T-helper 1 cell (primary cell): ENCODE measurements at regions not wholly inside any gene's neighbourhood (a gene's known extent, or its start where the extent isn't known, plus 50 kb on each side); places are given as distances from the start of the nearest gene placed in this dataset.
"Not testable (repeated sequence)": the region's sequence is repeated elsewhere in the genome, so short reads cannot be mapped to it uniquely, and the experiment has no call there.

Experiments used
- DNase-seq, 5 donors: peaks; one replicate each; pipeline ENCODE4 v3.0.0-alpha.2; 2012 to 2020

DNA sequence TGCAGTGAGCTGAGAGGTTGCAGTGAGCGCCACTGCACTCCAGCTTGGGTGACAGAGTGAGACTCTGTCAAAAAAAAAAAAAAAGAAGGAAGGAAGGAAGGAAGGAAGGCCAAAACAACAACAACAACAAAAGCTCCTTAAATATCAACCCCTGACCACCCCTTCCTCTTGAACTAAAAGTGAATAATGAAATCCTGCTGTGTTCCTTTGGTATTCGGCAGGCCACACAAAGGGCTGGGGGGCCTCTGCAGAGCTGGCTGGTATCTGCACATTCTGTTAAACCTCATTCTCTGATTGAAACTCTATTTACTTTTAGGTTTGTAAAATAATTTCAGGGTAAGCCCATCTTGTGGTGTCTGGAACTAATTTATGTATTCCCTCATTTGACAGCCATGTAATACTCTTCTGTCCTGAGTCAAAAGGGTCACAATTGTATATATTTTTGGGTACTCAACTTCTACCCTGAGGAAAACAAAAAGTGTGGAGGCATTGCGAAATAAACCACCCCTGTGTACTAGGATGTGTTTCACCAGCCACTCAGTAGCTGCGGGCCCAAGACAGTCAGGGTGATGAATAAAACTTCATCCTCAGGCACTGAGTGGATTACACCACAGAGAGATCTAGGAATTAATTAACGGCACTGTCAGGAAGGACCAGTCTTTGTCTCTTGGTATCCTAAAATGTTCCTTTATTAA is 446.4 kb upstream of the PFKP start:
- DNase-seq: no peak

GRCh38 chr10:2619916-2620315 is 447.4 kb upstream of the PFKP start:
- no peak for DNase-seq

DNA sequence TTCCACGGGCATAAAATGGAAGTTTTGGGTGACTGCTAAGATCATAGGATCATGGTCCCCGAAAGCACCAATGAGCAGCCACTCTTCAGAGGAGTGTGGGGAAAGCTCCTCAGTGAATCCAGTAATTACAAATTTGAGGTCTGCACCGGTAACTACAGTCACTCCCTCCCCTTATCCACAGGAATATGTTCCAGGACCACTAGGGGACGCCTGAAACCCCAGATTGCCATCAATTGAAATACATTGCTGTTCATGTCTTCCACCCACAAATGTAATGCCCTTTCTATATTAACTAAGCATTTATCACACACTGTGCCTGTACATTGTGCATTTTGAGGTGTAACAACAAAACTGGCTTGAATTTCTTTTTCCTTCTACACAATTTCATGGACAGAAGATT is 447.9 kb upstream of the PFKP start:
- no peak for DNase-seq

GRCh38 chr10:2618690-2619089 is 448.7 kb upstream of the PFKP start:
- DNase-seq: no peak

DNA sequence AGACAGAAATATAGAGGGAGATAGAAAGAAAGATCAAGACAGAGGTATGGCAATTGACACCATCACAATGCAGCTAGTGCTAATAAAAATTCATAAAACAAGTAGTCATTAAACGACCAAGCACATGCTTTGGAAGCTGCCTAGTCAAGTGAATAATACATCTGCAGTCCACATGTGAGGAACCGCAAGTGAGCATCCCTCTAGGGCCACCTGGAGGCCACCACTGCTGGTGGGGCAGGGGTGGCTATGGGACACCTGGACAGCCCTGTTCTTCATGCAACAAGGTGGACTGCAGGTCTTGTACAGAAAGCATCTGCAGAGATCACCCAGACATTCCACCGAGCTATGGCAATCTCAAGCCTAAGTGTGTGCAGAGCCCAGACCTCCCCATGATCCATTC is 451.1 kb upstream of the PFKP start:
- DNase-seq: no peak

DNA sequence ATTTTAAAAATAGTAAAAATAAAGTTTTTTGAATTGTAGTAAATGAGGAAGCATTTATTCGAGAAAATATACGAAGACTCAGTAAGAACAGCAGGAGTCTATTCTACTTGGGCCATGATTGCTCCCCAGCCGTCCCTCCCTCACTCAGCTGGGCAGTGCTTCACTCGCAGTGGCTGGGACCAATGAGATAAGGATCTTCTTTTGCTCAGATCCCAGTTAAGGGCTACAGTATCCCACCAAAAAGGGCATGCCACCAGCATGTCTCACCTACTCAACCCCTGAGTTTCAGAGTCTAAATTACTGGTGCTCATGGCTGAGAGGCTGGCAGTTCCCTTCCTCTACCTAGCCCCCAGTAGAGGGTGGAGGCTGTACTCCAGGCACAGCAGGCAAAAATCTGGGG is 455.7 kb upstream of the PFKP start:
- no peak for DNase-seq

- no peak for DNase-seq
These were observed 456.4 kb upstream of the PFKP start for GRCh38 chr10:2610946-2611345.

GRCh38 chr10:2604891-2605290 is 462.5 kb upstream of the PFKP start:
- no peak for DNase-seq

GRCh38 chr10:2599571-2599970 is 467.8 kb upstream of the PFKP start:
- DNase-seq: no peak

DNA sequence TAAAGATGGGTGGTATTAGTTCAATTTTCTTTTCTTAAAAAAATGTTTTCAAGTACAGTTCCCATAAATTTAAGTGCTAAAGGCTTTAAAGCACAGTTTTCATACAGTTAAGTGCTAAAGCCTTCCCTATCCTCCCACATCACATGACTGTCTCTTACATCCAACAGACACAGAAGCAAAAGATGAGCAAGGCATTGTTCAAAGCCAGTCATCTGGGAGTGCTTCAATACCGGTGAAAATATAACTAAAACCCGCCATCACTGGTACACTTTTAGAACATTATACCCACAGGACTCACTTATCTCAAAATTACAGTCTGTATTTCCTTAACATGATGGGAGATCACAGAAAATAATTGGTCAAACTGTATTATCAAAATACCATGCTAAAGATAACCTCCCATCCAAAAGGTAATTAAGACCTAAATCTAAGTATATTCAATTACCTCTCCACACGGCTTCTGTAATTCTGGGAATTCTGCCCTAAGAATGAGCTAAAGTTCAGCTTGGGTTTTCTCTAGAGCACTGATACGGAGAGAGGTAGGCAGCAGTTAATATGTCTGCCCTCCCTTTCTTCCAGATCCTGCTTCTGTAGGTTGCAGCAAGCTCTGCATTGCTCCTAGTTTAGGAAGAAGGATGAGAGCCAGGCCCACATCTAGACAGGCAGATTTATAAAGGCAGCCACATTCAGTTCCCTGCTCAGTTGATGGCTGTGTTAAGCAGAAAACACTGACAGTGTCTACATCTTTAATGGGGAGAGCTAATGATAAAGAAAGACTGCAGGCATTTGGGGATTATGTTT is 474.8 kb upstream of the PFKP start:
- DNase-seq: no peak

- DNase-seq: no peak
These were observed 478.2 kb upstream of the PFKP start for GRCh38 chr10:2589196-2589595.

DNA sequence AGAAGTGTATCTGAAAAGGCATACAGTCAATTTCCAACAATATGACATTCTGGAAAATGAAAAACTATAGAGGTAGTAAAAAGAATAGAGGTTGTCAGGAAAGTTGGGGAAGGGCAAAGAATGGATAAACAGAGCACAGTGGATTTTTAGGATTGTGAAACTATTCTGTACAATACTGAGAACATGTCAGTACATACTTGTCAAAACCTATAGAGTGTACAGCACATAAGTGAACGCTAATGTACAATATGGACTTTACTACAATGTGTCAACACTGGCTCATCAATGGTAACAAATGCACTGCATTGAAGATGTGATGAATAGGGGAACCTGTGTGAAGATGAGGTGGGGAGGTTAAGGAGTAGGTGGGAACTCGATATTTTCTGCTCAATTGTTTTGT is 483.0 kb upstream of the PFKP start:
- no peak for DNase-seq

DNA sequence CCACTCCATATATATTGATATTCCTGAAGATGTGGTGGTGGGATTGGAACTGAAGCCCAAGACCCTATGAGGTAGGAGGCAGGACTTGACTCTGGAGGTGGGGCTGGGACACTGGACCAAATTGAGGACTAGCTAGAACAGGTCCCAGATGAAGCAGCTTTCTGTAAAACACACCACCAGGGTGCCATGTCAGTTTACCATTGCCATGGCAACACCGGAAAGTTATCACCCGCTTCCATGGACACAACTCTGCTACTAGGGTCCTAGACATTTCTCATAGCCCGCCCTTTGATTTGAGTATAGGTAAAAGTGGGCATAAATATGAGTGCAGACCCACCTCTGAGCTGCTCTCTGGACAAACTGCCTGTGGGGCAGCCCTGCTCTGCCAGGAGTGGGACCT is 490.5 kb upstream of the PFKP start:
- DNase-seq: no peak

GRCh38 chr10:2575460-2575859 is 491.9 kb upstream of the PFKP start:
- DNase-seq: no peak

DNA sequence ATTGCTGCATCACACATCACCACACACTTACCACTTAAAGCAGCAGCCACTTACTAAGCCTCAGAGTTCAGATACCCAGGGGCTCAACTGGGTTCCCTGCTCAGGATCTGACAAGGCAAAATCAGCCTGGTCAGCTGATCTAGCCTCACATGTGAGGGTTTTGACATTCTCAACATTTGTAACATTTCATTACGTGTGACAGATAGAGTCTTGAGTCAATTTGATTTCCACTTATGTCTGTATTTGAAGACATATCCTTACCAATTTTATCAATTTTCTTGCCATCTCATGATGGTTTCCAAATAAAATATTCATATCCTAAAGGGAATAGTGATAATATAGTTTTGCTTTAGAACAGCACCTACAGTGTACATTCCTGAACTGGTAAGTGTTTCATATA is 494.7 kb upstream of the PFKP start:
- DNase-seq: no peak

DNA sequence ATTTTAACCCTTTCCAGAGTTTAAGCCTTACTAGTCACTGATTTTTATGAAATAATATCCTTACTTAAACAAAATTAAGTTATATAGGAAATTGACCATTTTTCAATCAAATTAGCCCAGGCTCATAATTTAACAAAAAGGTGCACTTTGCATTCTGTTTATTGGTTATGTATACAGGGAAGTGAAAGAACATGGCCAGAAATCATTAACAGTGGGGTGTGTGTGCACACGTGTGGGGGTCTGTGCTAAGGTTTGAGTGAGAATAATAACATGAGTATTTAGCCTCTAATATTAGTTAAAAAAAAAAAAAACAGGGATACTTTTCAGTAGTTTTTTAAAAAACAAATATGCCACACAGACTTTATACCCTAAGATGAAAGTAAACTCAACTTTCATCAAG is 510.5 kb upstream of the PFKP start:
- DNase-seq: no peak

DNA sequence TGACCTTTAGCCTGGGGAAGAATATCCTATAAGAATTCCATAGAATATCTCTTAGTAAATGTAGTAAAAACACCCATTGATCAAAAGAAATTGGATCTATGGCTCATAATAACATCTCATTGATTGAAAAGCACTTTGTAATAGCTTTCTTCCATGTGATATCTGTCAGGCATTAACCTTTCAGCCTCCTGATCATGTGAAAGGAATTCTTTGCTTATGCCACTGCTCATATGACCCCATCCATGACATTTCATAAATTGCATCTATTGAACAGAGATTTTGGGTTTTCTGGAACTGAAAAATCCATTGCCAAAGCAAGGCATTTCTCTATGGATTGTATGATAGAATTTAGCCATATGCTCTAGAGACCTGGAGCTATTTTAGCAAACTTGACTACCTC is 519.3 kb upstream of the PFKP start:
- no peak for DNase-seq

GRCh38 chr10:2547606-2548005 is 519.7 kb upstream of the PFKP start:
- DNase-seq: no peak

- not testable (repeated sequence) for DNase-seq
These were observed 520.5 kb upstream of the PFKP start for GRCh38 chr10:2546894-2547293.

DNA sequence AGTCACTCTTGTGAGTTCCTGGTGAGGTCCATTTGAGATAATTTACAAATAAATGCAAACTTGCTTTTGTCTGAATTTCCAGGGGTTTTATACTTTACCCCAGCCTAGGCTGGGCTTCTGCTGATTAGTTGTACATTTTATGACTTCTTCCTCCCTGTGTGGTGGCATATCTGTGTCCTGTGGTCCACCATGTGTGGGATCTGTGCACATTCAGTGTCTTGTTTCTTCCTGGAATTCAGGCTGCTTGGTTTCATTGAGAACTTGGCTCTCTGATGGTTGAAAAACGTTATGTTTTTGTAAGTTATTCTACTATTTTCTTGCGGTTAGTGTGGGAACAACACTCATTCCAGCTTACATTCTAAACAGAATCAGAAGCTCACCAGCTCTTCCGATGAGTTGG is 523.4 kb upstream of the PFKP start:
- DNase-seq: no peak

DNA sequence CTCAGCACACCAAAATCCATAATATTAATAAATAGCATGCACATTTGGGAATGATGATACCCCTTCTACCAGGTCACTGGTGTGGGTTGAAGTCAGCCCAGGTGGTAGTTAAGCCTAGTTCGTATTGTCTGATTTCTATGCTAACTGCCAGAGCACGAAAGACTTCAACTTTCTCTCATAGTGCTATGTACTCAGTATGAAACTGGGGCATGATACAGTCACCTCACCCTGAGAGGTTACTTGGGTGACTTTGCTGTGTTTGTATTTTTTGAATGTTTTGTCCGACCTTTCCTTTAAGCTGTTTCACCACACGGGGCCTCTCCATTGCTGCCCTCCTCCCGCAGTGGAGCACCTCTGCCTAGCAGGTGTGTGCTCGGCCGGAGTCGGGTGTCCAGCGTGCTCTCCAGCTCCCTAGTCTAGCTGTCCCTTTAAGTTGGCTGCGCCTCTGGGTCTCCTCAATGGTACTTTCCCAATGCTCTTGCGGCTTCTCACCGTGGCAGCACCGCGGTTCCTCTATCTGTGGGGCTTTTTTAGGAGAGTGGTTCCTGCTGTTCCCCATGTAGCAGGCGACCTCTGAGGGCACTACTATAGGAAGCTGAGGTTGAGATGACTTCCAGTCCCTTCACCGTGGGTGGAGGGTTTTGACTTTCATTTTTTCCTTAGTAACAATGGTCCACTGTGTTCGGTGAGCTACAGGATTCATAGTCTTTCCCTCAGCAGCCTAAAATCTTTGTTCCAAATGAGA is 524.0 kb upstream of the PFKP start:
- DNase-seq: no peak

- DNase-seq: no peak
These were observed 526.2 kb upstream of the PFKP start for GRCh38 chr10:2541176-2541575.

- no peak for DNase-seq
These were observed 537.4 kb upstream of the PFKP start for GRCh38 chr10:2529945-2530344.

- no peak for DNase-seq
These were observed 541.6 kb upstream of the PFKP start for GRCh38 chr10:2525781-2526180.
